CD4-positive, alpha-beta T cell treated with Interferon gamma for 1 hour (primary cell): ENCODE measurements at regions not wholly inside any gene's neighbourhood (a gene's known extent, or its start where the extent isn't known, plus 50 kb on each side); places are given as distances from the start of the nearest gene placed in this dataset.
"Not testable (repeated sequence)": the region's sequence is repeated elsewhere in the genome, so short reads cannot be mapped to it uniquely, and the experiment has no call there.

Experiments used
- DNase-seq: peaks from one replicate; pipeline ENCODE4 v3.0.0-alpha.2; 2020

DNA sequence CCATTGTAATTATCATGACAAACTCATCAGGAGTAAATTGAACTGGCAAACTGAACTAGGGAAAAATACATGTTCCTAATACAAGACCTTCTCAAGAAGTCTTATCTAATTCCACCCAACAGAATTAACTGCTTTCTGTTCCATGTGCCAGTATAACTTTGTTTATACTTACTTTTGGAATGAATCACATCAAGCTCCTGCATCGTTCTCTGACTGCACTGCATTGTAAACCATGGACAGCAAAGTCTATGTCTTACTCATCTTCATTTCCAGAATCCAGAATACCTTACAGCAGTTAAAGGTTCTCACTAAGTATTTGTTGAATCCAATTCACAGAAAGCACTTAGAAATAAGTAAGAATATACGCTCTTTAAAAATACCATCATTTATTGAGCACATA is 102.8 kb downstream of the PLK2 start:
- DNase-seq: no peak

DNA sequence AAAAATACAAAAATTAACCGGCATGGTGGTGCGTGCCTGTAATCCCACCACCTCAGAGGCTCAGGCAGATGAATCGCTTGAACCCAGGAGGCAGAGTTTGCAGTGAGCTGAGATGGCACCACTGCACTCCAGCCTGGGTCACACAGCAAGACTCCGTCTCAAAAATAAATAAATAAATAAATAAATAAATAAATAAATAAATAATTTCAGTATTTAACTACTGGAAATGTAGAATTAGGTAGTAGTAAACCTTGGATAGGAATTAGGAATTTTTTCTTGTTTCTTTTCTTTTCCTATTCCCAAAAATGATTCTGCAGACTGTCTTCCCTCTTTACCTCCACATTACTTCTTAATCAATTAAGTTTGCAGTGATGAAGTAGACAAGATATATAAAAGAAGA is 103.2 kb downstream of the PLK2 start:
- no peak for DNase-seq

DNA sequence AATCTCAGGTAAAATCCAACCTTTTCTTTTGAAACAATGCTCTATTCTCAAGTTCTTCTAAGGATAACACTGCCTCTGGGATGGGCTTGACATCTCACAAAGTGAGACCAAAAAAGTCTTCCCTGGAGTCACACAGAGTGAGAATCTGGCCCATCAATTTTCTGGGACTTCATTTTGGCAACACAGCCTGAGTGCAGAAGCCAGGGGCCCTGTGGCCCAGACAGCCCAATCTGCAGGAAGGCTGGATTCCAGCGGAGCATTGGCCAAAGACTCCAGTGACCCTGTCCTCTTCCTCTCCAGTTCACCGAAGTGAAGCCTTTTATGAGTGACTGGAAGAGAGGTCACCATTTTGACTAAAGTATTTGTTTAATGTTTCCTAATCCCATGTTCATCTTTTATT is 105.1 kb downstream of the PLK2 start:
- no peak for DNase-seq

DNA sequence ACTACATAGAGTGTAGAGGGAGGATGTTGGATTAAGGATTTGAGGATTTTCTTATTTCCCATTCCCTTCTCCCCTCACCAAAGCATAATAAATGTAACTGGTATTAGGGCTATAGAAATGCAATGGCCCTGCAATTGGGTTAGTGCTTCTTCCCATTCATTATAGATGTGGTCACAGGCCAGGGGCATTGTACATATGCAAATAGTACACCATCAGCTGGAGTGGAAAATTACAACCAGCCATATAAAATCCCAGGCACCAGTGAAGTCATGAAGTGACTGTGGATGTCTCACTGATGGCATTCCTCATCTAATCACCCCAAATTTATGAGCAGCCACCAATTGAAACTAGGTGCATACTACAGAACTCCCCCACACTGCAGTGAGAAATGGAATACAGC is 105.9 kb downstream of the PLK2 start:
- no peak for DNase-seq

DNA sequence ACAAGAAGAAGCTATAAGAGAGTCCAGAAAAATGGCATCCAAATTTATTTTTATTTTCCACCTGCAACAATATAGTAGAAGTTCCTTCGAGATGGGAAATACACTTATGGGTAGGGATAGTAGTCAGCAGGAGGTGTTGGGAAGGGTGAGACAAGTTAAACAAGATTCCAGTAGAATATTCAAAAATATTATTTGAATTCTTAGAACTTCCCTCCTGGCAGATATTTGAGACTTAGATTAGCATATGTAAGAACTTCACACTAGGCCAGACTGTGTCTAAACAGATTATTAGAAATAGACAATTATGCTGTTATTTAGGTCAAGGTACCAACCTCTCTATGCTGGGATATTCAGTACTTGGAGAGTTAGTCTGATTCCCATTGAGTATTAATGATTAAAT is 108.7 kb downstream of the PLK2 start:
- DNase-seq: no peak

DNA sequence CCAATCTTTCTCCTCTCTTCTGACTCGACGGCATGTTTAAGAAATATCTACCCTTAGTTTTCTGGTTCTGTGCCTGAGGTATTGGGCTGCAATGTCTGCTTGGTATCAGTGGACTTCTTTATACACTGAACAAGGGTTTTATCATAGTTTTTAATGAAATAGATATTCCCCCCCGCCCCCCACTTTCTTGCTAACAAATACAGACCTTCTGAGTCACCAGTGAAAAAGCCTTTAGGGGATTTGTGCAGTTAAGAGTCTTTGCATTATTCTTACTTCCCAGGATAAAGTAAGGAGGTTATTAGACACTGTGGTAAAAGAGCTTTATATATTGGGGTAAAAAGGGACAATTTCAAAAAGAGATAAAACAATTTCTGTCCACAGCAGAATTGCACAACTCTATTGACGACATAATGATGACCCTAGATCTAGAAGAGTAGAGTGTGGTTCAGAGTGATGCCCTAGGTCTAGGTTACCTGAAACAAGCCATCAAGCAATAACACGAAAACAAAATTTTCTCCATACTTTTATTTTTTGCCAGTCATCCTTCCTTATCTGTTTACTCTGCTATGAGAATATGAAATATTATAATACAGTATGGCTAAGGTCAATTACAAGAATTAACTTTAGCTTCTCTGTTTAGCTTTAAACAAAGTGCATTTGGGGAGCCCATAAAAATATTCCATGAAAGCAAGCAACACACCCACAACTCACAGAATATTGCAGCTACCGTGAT is 110.7 kb downstream of the PLK2 start:
- DNase-seq: no peak

DNA sequence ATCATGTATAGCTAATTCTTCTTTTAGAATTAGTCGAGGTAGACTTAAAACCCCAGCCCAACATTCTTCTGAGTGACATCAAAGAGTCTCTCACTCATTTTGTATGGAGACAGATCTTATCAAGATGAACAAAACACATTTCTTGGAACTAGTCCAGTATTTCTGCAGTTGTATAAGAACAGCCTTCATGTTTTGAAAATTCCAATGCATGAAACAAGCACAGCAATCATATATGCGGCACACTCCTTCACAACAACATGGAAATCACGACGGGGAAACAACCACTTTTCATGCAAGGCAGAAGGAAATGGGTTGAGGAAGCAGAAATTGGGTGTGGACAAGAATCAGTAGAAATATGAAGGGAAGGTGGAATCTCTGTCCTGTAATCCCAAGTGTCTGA is 113.8 kb downstream of the PLK2 start:
- DNase-seq: no peak

DNA sequence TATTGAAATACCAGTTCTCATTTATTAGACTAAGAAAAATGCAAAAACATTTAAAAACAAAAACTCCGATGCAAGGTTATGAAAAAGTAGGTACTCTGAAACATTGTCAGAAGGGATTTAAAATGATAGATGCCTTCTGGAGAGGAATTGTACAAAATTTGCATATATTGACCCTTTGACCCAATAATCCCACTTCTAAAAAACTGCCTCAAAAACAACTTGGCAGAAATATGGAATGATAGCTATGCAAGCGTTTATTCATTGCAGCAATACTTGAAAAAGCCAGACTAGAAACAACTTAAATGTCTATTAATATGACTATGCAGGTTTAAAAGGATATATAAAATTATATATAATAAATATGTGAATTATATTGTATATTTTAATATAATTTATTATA is 118.4 kb downstream of the PLK2 start:
- no peak for DNase-seq

DNA sequence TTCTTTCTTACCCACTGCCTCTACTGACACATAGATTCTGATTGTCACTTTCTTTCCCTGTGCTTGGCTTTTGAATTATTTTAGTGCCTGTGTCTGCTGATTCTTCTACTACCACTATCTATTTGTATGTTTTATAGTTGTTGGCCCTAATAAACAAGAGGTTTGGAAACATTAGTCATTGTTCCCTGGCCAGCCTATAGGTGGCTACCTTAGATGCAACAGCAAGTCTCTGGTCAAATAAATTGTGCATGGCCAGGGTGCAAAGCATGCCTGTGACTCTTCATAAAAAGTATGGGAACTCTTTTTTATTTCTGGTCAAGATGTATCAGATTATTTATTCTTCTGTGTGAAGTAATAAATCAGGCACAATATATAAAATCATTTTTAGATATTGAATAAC is 124.4 kb downstream of the PLK2 start:
- no peak for DNase-seq

DNA sequence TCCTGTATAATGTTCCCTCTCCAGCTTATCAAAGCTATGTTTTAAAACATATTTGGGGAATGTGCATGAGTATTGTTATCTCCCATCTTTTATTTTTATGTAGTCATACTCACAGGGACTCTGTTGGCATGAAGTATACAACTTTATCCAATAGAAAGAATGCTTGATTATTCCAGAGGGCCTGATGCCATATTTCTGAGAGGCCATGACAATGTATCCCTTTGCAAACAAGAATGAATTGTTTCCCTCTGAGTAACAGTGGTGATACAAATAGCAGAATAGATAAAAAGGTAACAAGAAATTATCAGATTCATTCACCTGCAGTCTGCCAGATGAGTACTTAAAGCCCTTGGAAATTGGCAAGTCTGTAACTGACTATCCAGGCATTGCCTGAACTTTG is 125.9 kb downstream of the PLK2 start:
- DNase-seq: no peak

DNA sequence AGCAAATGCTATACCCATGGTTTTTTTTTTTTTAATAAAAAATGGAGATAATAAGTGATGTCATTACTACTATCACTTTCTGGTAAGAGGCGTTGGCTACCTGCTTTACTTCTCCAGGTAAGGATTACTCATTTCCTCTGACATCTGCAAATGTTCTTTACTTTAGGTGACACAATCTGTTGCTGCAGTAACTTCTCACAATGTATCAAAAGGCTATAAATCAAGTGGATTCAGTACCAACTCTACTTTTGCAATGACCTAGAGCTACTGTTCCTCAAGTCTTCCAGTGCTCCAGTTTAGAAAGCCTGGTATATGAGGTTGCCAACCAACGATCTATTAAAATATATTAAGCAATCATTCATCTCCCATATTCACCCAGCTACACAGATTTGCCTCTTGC is 129.1 kb downstream of the PLK2 start:
- no peak for DNase-seq

DNA sequence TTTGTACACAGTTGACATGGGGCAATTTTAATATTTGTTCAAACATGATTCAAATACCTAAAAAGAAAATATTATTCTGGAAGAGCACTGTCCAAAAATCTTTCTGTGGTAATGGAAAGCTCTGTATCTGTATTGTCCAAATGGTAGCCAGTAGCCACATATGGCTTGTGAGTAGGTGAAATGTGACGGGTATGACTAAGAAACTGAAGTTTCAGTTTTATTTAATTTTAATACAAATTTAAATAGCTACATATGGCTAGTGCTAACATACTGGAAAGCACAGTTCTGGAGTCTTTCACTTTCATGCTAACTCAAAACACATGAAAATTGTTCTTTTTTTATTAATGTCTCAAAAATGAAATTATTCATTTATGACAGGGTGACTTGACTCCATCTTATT is 132.6 kb downstream of the PLK2 start:
- DNase-seq: no peak

DNA sequence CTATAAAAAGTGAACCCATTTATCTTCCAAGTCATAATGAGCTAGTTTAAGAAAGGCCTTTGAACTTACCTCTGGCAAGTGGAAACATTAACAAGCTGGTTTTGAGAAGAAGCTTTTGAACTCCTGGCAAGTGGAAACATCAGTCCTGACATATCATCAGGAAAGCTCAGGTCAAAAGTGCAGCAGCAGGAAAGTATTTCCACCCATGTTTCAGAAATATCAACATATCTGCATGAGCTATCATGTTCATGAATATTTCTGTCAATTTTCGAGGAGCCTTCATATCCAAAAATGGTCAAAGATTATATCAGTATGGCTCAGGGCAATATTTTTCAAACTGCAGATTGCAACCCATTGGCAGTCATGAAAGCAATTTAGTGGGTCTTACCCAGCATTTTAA is 133.9 kb downstream of the PLK2 start:
- DNase-seq: no peak

DNA sequence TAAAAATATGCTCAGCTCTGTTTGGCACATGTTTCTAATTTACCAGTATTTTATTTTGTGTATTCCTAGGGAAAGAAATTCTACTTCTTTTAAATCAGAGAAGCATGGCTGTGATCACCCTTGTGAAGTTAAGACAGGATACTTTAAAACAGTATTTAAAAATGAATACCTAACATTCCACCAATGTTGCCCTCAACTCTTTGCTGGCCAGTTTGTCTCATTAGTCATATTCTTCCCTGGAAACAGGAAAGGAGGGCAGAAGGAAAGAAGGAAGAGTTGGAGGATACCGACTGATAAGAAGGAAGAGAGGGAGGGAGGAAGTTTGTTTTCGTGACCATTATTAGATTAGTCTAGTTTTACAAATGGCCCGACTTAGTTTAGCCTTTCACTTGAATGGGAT is 137.4 kb downstream of the PLK2 start:
- DNase-seq: no peak

DNA sequence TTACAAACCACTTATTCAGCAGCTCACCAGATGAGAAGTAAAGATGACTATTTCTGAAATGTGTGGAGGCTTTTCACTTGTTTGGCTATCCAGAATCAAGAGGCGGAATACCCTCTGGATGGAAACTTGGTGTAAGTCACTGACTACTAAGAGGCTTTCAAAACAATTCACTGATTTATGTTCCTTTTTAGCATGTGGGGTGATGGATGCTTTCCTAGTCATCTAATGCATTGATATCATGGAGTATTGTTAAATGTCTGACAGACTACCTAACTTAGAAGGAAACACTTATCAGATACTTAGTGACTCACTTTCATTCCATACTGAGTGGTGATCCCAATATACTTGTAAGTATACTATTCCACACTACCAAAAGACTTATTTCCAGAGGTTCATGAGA is 141.4 kb downstream of the PLK2 start:
- no peak for DNase-seq

DNA sequence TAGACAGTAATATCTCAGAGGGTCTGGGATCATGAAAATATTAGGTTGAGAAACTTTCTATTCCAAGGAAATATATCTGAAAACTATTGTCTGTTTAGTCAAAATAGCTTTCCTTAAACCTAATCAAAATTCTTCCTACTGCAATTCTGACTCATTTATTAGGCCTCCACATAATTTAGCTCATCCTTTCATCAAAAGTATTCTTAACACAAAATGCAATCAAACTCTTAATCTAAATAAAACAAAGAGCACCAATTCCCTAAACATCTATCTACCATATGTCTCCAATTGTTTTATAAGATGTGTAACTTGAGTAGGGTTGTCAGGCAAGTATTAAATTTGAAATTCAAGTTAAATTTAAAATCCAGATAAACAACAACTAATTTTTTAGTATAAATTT is 142.1 kb downstream of the PLK2 start:
- no peak for DNase-seq

DNA sequence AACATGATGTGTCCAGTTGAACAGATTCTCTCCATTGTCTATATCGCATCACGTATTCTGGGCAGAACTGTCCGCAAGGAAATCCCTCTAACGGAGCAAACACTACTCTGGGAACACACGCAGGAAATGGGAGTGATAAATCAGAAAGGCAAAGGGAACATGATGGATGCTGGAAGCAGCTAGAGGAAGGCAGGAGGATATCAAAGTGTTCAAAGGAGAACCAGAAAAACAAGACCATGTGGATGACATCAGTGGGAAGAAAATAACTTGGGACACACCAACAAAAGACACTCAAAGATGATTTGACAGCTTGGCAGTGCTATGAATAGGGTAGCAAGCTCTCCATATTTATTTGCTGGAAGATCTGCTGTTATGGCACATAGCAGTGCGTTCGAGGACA is 142.9 kb downstream of the PLK2 start:
- DNase-seq: no peak

DNA sequence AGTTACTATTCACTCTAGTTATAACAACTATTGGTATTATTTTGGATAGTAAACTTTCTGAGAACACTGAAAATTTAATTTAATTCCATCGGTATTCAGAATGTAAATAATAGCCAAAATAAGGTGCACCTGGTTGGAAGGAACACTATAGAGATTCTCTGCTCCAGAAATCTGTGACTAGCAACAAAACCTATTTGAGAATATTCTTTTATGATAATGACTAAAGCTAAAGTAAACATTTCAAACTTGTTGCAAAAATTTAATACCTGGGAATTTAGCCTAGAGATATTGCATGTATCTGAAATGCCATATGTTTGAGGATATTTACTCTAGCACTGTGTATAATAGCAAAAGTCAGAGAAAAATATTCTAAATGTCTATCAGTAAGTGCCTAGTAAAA is 144.1 kb downstream of the PLK2 start:
- no peak for DNase-seq

DNA sequence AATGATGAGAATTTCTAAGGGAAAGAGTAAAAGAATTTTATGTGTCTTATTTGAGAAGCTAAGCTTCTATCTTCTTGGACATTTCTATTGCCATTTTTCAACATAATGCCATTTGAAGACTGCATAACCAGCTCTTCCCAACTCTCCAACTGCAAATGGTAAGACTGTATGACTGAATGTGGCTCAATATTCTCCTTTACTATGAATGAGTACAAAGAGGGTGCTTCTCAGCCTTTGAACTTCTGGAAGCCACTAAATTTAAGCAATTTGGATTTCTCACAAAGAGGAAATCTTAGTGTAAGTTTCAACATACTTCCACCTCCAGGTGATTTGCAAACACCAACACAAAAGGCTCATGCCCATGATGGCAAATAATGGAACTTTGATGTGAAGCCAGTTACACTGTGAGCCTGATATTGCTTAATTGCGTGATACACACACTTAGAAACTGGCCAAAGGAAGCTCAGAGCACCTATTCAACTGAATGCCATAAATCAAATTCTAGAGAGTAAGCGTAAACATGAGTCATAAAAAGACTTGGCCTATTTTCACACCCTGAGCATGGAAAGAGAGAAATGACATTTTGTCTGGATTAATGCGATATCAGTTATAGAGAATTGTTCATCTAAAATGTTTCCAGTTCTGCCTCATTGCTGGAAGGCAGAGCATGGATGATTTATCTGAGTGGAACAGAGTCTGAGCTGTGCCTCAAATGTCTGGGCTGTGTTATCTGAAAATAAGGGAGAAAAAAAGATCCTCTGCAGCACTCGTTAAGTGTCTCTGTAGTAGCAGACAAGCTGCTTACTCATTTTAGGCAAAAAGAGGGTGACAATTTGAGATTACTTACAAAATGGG is 145.3 kb downstream of the PLK2 start:
- no peak for DNase-seq

DNA sequence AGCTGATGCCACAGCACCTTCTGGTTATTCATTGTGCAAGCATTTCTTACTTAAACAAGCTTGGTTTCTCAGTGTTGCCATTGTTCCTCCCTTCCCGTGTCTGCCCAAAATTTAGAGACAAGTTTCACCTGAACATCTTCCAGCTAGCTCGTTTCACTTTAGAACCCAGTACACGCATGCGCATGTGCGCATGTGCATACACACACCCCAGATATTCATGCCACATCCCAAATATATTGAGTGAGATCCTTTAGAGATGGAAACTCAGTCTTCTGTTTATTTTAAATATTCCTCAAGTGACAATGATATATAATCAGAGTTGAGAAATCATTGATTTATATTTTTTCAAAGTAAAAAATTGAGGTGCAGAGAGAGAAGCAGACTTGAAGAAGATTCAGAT is 147.6 kb downstream of the PLK2 start:
- no peak for DNase-seq

DNA sequence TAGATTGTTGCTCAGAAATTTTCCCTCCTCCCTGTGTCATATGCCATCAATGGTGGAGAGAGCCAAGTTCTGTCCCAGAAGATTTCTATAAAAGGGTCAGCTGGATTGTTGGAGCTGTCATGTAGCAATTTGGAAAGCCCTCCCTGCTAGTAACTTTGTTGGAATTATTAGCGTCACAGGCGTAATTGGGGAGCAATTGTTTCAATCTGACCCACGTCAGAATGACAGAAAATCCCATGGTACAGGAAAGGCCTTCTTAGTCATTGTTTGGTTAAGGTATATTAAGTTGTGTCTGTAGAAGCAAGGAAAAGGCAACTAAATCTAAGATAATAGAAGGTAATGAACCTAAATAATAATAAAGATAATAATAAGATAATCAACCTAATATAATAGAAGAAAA is 148.4 kb downstream of the PLK2 start:
- DNase-seq: no peak

DNA sequence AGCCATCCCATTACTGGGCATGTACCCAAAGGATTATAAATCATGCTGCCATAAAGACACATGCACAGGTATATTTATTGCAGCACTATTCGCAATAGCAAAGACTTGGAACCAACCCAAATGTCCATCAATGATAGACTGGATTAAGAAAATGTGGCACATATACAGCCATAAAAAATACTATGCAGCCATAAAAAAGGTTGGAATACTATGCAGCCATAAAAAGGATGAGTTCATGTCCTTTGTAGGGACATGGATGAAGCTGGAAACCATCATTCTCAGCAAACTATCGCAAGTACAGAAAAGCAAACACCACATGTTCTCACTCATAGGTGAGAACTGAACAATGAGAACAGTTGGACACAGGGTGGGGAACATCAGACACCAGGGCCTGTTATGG is 151.5 kb downstream of the PLK2 start:
- not testable (repeated sequence) for DNase-seq

DNA sequence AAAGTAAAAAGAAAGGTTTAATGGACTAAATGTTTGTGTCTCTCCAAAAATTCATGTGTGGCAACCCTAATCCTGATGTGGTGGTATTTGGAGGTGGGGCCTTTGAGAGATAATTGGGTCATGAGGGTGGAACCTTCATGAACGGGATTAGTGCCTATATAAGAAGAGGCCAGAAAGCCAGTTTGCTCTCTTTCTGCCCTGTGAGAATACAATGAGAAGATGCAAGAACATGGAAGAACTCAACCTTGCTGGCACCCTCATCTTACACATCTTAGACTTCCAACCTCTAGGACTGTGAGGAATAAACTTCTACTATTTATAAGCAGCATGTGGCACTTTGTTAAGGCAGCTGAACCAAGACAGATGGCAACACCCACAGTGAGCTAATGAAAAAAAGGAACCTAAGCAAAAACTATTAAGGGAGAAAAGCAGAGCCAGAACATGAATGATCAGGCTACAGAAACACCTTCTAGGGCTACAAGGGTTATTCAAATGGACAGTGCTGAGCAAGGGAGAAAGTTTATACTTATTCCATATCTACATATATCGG is 159.5 kb downstream of the PLK2 start:
- no peak for DNase-seq

DNA sequence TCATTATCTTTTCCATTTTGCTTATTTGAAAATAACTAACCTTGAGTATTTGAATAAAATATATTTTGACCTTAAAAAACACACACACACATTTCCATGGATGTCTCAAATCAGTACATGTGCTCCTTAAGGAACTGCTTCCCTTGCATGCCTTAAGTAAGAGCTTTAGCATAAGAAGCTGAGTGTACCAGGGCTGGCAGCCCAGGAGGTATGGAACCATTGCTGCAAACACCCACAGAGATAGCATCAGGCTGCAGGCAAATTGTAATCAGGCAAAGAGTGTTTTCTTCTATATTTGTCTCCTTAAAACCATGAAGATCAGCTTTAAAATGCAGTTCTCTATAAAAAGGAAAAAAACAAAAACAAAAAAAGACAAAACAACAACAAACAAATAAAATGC is 160.6 kb downstream of the PLK2 start:
- no peak for DNase-seq
